Glutamatergic neuron (in vitro differentiated cells): ENCODE measurements at regions not wholly inside any gene's neighbourhood (a gene's known extent, or its start where the extent isn't known, plus 50 kb on each side); places are given as distances from the start of the nearest gene placed in this dataset.

Source experiments
- DNase-seq: peaks from one replicate; pipeline ENCODE4 v3.0.0; 2022
- H3K27ac Mint-ChIP-seq: one replicate; pipeline ENCODE4 v1.8.0; 2020; ENCODE audit warnings: mild to moderate bottlenecking, mixed read lengths, inconsistent platforms; ENCODE audit not compliant: unreplicated experiment
- H3K27me3 Mint-ChIP-seq: one replicate; pipeline ENCODE4 v1.8.0; 2020; ENCODE audit warnings: mild to moderate bottlenecking, moderate library complexity, mixed read lengths, inconsistent platforms; ENCODE audit not compliant: unreplicated experiment
- H3K36me3 Mint-ChIP-seq: one replicate; pipeline ENCODE4 v1.8.0; 2020; ENCODE audit warnings: mild to moderate bottlenecking, mixed read lengths, inconsistent platforms; ENCODE audit not compliant: unreplicated experiment
- H3K4me1 Mint-ChIP-seq: one replicate; pipeline ENCODE4 v1.8.0; 2020; ENCODE audit warnings: mild to moderate bottlenecking, low read depth, mixed read lengths, inconsistent platforms; ENCODE audit not compliant: unreplicated experiment
- H3K4me3 Mint-ChIP-seq: one replicate; pipeline ENCODE4 v1.8.0; 2020; ENCODE audit warnings: mild to moderate bottlenecking, mixed read lengths, inconsistent platforms; ENCODE audit not compliant: unreplicated experiment
- H3K9me3 Mint-ChIP-seq: one replicate; pipeline ENCODE4 v1.8.0; 2020; ENCODE audit warnings: mild to moderate bottlenecking, moderate library complexity, mixed read lengths, inconsistent platforms; ENCODE audit not compliant: unreplicated experiment
- CTCF ChIP-seq: fragments of 200-600 bp; sonication (generic); IDR thresholded peaks from one replicate; pipeline ENCODE4 v1.5.0; 2021; ENCODE audit not compliant: partially characterized antibody, unreplicated experiment

- H3K4me1 Mint-ChIP-seq, result peaks cover 27% of the 10 kb centered on the region
- H3K4me3 Mint-ChIP-seq, result no peak overlapping the region
- peaks cover 14% of the 10 kb centered on the region for H3K9me3 Mint-ChIP-seq
- no peak for TF ChIP-seq CTCF
- H3K27me3 Mint-ChIP-seq, result peaks cover 6% of the 10 kb centered on the region
- no peak overlapping the region for H3K27ac Mint-ChIP-seq
- DNase-seq, result no peak
- H3K36me3 Mint-ChIP-seq, result peaks cover 24% of the 10 kb centered on the region
These were observed 228.1 kb upstream of the TNRC6C start for GRCh38 chr17:77730376-77730775.

GRCh38 chr17:77733576-77734296, 224.8 kb upstream of the TNRC6C start:
- peaks cover 24% of the 10 kb centered on the region for H3K36me3 Mint-ChIP-seq
- H3K9me3 Mint-ChIP-seq, result peaks cover 11% of the 10 kb centered on the region
- H3K4me1 Mint-ChIP-seq, result peaks cover 20% of the 10 kb centered on the region
- H3K4me3 Mint-ChIP-seq, result no peak overlapping the region
- DNase-seq, result no peak
- no peak overlapping the region for H3K27ac Mint-ChIP-seq
- no peak for TF ChIP-seq CTCF
- H3K27me3 Mint-ChIP-seq, result no peaks in the 10 kb centered on the region

GRCh38 chr17:77734371-77735080, 224.0 kb upstream of the TNRC6C start:
- no peak overlapping the region for H3K27ac Mint-ChIP-seq
- no peak overlapping the region for H3K4me3 Mint-ChIP-seq

GRCh38 chr17:77735081-77735565, 223.4 kb upstream of the TNRC6C start:
- no peaks in the 10 kb centered on the region for H3K27me3 Mint-ChIP-seq
- no peak for DNase-seq
- no peak for TF ChIP-seq CTCF
- H3K4me1 Mint-ChIP-seq, result peaks cover 7% of the 10 kb centered on the region
- peaks cover 11% of the 10 kb centered on the region for H3K9me3 Mint-ChIP-seq
- no peak overlapping the region for H3K4me3 Mint-ChIP-seq
- H3K27ac Mint-ChIP-seq, result no peak overlapping the region
- H3K36me3 Mint-ChIP-seq, result peaks cover 24% of the 10 kb centered on the region

More at GRCh38 chr17:77734371-77735080, 224.0 kb upstream of the TNRC6C start:
- Mint-ChIP-seq H3K4me1 (peaks cover 12% of the 10 kb centered on the region), H3K27me3 (no peaks in the 10 kb centered on the region), H3K36me3 (peaks cover 24% of the 10 kb centered on the region), H3K9me3 (peaks cover 11% of the 10 kb centered on the region)
- no peak for TF ChIP-seq CTCF
- DNase-seq, result peak; percentile 40

- Mint-ChIP-seq H3K4me1 (peaks cover 7% of the 10 kb centered on the region), H3K4me3 (no peak overlapping the region), H3K36me3 (peaks cover 20% of the 10 kb centered on the region), H3K27ac (no peak overlapping the region), H3K9me3 (peaks cover 7% of the 10 kb centered on the region), H3K27me3 (no peaks in the 10 kb centered on the region)
- DNase-seq, result no peak
- TF ChIP-seq CTCF, result no peak
These were observed 222.8 kb upstream of the TNRC6C start for GRCh38 chr17:77735566-77736198.
